ENCODE measurements at regions not wholly inside any gene's neighbourhood (a gene's known extent, or its start where the extent isn't known, plus 50 kb on each side); places are given as distances from the start of the nearest gene placed in this dataset.
A peak's percentile ranks its signal among the peaks of the same experiment; 100 is the strongest.

DNA sequence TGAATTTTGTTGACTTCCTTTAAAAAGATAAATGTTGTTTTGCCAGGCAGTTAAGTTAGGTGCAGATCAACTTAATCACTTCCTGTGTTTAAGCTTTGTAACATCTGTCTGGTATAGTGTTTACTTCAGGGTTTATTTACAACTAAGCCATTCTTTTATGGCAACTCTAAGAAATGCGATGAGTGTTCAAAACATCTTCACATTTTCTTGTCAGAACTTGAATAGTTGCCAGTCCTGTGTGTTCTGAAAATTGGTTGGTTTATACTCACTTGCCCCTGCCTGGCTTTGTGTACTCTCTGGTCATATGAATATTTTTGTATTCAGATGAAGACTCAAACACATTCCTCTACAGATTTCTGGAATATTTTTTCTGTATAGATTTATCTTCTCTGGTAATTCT, 327.2 kb downstream of the MDFIC start:
- no peaks in the 10 kb centered on the region for H3K27me3 ChIP-seq (ENCODE audit: control insufficient read depth, insufficient read depth, low read length)
- no peak overlapping the region for H3K9ac ChIP-seq (ENCODE audit: low read length)
- no peak overlapping the region for H3K4me3 ChIP-seq (ENCODE audit: low read length)

DNA sequence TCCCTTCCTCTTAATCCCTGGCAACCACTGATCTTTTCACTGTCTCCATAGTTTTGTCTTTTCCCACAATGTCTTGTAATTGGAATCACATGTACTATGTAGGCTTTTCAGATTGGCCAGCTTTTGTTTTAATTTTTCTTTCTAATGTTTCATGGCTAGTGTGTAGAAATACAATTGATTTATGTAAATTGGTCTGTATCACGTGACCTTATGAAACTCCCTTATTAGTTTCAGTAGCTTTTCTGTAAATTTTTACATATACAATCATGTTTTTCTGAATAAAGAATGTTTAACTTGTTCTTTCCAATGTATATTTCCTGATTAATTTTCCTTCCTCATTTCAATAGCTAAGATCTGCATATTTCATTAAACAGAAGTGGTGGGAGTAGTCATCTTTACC, 319.3 kb downstream of the MDFIC start:
- no peak overlapping the region for H3K4me3 ChIP-seq (ENCODE audit: low read length)
- H3K27me3 ChIP-seq (ENCODE audit: control insufficient read depth, insufficient read depth, low read length) = no peaks in the 10 kb centered on the region
- no peaks in the 10 kb centered on the region for H3K36me3 ChIP-seq (ENCODE audit: control insufficient read depth, insufficient read depth, low read length)
- no peaks in the 10 kb centered on the region for H3K4me1 ChIP-seq (ENCODE audit: control insufficient read depth, insufficient read depth, low read length)
- H3K9ac ChIP-seq (ENCODE audit: low read length) = no peak overlapping the region
- H3K27ac ChIP-seq (ENCODE audit: low read depth, low read length) = no peak overlapping the region

More for the DNA sequence above, 327.2 kb downstream of the MDFIC start:
- Histone ChIP-seq H3K36me3 (ENCODE audit: control insufficient read depth, insufficient read depth, low read length) (no peaks in the 10 kb centered on the region), H3K4me1 (ENCODE audit: control insufficient read depth, insufficient read depth, low read length) (no peaks in the 10 kb centered on the region), H3K27ac (ENCODE audit: low read depth, low read length) (no peak overlapping the region)

DNA sequence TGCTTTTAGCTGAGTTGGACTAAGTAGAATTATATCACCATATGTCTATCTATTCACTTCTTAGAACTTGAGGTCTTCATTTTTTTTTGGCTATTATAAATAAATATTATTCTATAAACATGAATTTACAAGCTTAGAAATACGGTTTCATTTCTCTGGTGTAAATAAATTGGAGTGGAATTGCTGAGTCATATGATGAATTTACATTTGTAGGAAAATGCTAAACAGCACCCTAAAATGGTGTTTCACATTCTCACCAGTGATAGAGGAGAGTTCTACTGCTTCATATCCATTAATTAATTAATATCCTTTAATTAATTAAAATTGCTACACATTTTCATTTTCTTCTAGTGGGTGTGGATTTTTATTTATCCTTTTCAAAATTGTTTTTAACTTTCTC, 318.3 kb downstream of the MDFIC start:
- Histone ChIP-seq H3K9ac (ENCODE audit: low read length) (no peak overlapping the region), H3K27me3 (ENCODE audit: control insufficient read depth, insufficient read depth, low read length) (no peaks in the 10 kb centered on the region), H3K4me1 (ENCODE audit: control insufficient read depth, insufficient read depth, low read length) (no peaks in the 10 kb centered on the region), H3K4me3 (ENCODE audit: low read length) (no peak overlapping the region), H3K36me3 (ENCODE audit: control insufficient read depth, insufficient read depth, low read length) (no peaks in the 10 kb centered on the region), H3K27ac (ENCODE audit: low read depth, low read length) (no peak overlapping the region)

DNA sequence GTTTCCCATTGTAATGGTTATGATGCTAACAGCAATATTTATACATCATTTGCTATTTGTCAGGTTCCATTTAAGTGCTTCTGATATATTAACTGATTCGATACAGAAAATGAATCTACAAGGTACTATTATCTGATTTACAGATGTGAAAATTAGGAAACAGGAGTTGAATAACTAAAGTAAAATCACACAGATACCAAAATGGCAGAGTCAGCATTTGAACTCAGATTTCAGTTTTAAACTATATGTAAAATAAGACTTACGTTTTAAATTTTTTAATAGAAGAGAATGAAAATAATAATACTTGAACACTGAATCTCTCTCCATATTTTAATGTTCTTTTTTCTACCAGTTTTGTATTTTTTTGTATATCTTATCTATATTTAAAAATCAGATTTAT, 313.2 kb downstream of the MDFIC start:
- H3K9ac ChIP-seq (ENCODE audit: low read length) = no peak overlapping the region
- no peaks in the 10 kb centered on the region for H3K4me1 ChIP-seq (ENCODE audit: control insufficient read depth, insufficient read depth, low read length)
- H3K27ac ChIP-seq (ENCODE audit: low read depth, low read length) = no peak overlapping the region
- no peaks in the 10 kb centered on the region for H3K27me3 ChIP-seq (ENCODE audit: control insufficient read depth, insufficient read depth, low read length)
- H3K4me3 ChIP-seq (ENCODE audit: low read length) = no peak overlapping the region
- no peaks in the 10 kb centered on the region for H3K36me3 ChIP-seq (ENCODE audit: control insufficient read depth, insufficient read depth, low read length)

DNA sequence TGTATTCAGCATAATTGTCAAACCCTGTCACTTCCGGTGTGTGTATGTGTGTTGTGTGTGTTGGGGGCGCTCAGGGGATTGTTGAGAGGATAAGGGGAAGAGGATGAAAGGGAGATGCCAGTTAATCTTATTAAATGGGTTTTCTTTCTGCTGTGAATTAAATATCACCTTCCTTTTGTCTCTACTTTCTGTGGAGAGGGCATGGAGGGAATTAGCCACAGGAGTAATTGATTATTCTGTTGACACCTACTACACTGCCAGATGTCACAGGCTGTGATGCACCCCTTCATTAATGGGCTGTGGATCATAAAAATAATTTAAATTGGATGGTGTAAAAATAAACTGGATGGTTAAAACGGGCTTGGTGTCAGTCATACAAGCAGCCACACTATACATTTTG, 311.9 kb downstream of the MDFIC start:
- no peak overlapping the region for H3K4me3 ChIP-seq (ENCODE audit: low read length)
- H3K27ac ChIP-seq (ENCODE audit: low read depth, low read length) = no peak overlapping the region
- H3K27me3 ChIP-seq (ENCODE audit: control insufficient read depth, insufficient read depth, low read length) = no peaks in the 10 kb centered on the region
- H3K9ac ChIP-seq (ENCODE audit: low read length) = no peak overlapping the region
- no peaks in the 10 kb centered on the region for H3K4me1 ChIP-seq (ENCODE audit: control insufficient read depth, insufficient read depth, low read length)
- no peaks in the 10 kb centered on the region for H3K36me3 ChIP-seq (ENCODE audit: control insufficient read depth, insufficient read depth, low read length)

DNA sequence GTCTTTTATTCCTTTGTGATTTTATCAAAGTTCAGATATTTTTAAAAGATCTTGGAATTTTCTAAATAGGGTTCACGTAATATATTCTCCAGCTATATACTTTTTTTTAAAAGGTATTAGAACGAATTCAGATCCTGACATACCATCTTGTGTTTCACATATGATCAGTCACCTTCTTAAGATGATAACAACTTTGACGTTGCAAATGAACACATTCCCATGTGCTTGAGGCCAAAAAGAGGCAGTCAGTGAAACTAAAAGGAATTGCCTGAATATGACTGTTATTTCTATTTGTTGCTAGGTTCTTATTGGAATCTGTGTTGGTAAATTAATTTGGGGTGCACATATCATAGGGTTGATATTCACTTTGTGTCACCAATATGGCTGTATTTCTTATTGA, 310.1 kb downstream of the MDFIC start:
- Histone ChIP-seq H3K4me3 (ENCODE audit: low read length) (no peak overlapping the region), H3K9ac (ENCODE audit: low read length) (no peak overlapping the region), H3K36me3 (ENCODE audit: control insufficient read depth, insufficient read depth, low read length) (no peaks in the 10 kb centered on the region), H3K4me1 (ENCODE audit: control insufficient read depth, insufficient read depth, low read length) (no peaks in the 10 kb centered on the region), H3K27ac (ENCODE audit: low read depth, low read length) (no peak overlapping the region), H3K27me3 (ENCODE audit: control insufficient read depth, insufficient read depth, low read length) (no peaks in the 10 kb centered on the region)

DNA sequence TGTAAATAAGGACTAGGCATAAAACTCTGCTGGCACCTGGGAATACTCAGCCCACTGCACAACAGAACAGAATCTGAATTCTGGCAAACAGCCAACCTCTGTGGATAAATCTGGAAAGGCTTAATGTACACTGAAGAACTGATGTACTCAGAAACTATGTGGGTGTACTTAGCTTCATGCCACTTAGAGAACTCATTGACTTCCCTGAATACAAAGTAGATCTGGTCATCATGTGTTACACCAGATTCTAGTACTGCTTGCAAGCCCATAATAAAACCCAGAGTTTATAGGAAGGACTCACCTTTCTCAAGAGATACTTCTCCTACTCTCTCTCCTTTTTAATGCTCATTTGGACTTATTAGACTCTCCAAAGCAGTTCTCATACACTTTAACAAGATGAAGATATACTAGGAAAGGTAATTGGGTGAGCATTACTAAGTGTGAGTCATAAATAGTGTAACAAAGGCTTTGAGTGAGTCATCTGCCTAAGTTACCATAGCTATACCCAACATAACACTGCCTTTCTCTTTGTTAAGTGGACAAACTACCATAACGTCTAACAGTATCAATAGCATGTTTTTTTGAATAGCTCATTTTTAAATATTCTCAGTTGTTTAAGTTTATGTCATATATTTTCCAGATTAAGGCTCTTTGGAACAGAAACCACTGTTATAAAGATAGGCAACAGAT, 309.1 kb downstream of the MDFIC start:
- H3K27me3 ChIP-seq (ENCODE audit: control insufficient read depth, insufficient read depth, low read length) = no peaks in the 10 kb centered on the region
- H3K4me1 ChIP-seq (ENCODE audit: control insufficient read depth, insufficient read depth, low read length) = no peaks in the 10 kb centered on the region
- no peak overlapping the region for H3K4me3 ChIP-seq (ENCODE audit: low read length)
- H3K9ac ChIP-seq (ENCODE audit: low read length) = no peak overlapping the region
- peak overlapping the region; percentile 65 for H3K27ac ChIP-seq (ENCODE audit: low read depth, low read length)
- H3K36me3 ChIP-seq (ENCODE audit: control insufficient read depth, insufficient read depth, low read length) = no peaks in the 10 kb centered on the region

DNA sequence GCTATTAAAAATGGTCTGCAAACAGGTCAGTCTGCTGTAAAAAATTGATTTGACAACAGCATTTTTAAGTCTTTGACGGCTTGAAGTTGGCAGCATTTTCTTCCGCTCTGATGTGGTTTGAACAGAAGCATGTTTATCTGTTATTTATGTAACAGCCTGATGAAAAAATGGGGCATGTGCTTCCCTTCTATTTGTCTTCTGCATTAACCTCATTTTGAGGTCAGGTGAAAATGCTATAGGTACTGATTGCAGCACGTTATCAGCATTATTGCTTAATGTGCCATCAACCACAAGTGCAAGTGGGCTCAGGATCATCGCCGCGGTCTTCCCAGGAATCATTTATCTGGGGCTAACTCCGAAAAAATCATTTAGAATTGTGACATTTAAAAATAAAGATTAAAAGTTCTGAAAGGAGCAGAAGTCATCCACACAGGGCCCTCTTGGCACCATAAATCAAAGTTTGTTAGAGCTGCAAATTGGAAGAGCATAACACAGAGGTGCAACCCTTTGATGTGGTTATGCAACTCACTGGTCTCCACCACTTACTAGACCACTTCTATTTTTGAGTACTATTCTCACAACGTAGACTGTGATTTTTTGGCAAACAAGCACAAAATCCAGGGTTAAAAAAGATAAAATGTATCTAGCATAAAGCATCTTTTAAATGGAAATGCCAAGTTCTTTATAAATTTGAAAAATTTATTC, 307.7 kb downstream of the MDFIC start:
- Histone ChIP-seq H3K27me3 (ENCODE audit: control insufficient read depth, insufficient read depth, low read length) (no peaks in the 10 kb centered on the region), H3K9ac (ENCODE audit: low read length) (no peak overlapping the region), H3K27ac (ENCODE audit: low read depth, low read length) (no peak overlapping the region), H3K4me1 (ENCODE audit: control insufficient read depth, insufficient read depth, low read length) (no peaks in the 10 kb centered on the region), H3K4me3 (ENCODE audit: low read length) (no peak overlapping the region), H3K36me3 (ENCODE audit: control insufficient read depth, insufficient read depth, low read length) (no peaks in the 10 kb centered on the region)

DNA sequence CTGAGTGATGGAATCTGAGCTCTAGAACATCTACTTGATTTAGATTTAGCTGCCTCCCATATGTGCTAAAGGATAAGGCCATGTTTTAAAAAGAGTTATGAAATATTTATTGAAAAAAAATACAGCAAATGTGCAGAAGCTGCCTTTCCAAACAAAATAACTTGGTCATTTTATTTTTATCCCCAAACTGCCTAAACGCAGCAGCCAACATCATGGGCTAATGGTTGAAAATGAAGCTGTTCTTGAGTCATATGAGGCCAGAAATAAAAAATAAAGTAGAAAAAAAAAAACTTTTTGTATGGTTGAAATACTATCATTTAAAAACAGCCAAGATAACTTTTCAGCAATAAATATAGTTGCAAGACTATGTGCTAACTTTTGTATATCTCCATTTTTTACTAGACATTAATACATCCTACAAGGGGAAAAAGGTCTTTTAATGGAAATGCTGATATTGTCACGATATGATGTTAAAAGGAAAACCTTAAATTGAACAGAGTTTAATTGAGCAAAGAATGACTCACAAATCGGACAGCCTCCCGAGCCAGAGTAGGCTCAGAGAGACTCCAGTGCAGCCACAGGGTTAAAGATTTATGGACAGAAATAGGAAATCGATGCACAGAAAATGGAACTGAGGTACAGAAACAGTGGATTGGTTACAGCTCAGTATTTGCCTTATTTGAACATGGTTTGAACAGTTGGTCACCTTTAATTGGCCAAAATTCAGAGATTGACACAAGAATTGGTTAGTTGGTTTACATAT, 305.8 kb downstream of the MDFIC start:
- no peak overlapping the region for H3K9ac ChIP-seq (ENCODE audit: low read length)
- no peaks in the 10 kb centered on the region for H3K27me3 ChIP-seq (ENCODE audit: control insufficient read depth, insufficient read depth, low read length)
- H3K4me3 ChIP-seq (ENCODE audit: low read length) = no peak overlapping the region
- no peak overlapping the region for H3K27ac ChIP-seq (ENCODE audit: low read depth, low read length)
- no peaks in the 10 kb centered on the region for H3K36me3 ChIP-seq (ENCODE audit: control insufficient read depth, insufficient read depth, low read length)
- H3K4me1 ChIP-seq (ENCODE audit: control insufficient read depth, insufficient read depth, low read length) = no peaks in the 10 kb centered on the region

DNA sequence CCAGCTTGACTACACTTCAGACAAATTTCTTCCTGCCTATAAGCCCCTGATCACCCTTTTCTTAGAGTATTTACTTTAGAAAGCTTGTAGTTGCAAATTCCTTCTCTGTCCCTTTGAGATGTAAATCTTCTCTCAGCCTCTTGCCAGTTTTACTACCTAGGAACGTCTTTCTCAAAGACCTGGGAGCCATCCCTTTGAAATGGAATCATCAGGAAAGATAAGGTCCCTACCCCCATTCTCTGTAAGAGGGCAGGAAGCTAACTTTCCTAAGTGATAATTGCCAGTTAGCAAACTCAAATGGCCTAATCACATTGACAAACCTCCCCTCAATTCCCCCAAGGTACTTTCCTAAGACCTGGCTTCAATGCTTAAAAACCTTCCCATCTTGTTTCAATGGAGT, 304.5 kb downstream of the MDFIC start:
- no peaks in the 10 kb centered on the region for H3K36me3 ChIP-seq (ENCODE audit: control insufficient read depth, insufficient read depth, low read length)
- H3K27ac ChIP-seq (ENCODE audit: low read depth, low read length) = no peak overlapping the region

DNA sequence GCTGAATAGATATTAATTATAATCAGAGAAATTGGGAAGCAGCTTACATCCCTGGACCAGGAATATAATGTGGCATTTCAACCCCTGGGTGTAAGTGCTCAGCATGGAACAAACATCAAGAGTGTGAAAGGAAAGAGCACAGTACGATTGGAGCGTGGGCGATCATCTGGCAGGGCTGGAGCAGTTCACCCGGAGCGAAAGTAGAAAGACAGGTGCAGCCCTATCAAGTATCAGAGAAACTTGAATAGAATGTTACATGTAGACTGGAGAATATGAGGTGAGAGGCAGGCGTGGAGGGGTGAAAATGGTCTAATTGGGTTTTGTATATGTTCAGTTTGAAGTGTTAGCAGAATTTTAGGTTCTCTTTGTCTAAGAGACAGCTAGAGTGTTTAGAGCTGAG, 303.0 kb downstream of the MDFIC start:
- Histone ChIP-seq H3K4me1 (ENCODE audit: control insufficient read depth, insufficient read depth, low read length) (no peaks in the 10 kb centered on the region), H3K27ac (ENCODE audit: low read depth, low read length) (no peak overlapping the region), H3K4me3 (ENCODE audit: low read length) (no peak overlapping the region), H3K36me3 (ENCODE audit: control insufficient read depth, insufficient read depth, low read length) (no peaks in the 10 kb centered on the region), H3K27me3 (ENCODE audit: control insufficient read depth, insufficient read depth, low read length) (no peaks in the 10 kb centered on the region), H3K9ac (ENCODE audit: low read length) (no peak overlapping the region)

More for the DNA sequence above, 304.5 kb downstream of the MDFIC start:
- no peaks in the 10 kb centered on the region for H3K27me3 ChIP-seq (ENCODE audit: control insufficient read depth, insufficient read depth, low read length)
- H3K4me3 ChIP-seq (ENCODE audit: low read length) = no peak overlapping the region
- no peak overlapping the region for H3K9ac ChIP-seq (ENCODE audit: low read length)
- no peaks in the 10 kb centered on the region for H3K4me1 ChIP-seq (ENCODE audit: control insufficient read depth, insufficient read depth, low read length)

DNA sequence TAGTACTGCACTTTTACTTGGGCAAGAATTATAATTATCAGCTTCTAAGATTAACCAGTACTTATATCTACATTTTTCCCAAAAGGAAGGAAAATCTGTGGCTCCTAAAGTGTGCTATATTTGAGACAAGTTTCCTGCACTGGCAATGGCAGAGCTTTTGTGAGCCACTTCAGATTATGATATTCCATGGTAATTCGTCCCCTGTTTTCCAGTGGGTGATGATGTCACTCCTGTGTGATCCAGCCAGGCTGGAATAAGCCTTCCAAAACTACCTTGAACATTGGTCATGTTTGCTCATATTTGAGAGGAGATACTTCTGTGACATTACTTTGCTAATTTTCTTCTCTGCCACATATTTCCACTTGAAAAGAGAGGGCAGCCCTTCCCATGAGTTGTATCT, 302.1 kb downstream of the MDFIC start:
- no peak overlapping the region for H3K4me3 ChIP-seq (ENCODE audit: low read length)
- H3K36me3 ChIP-seq (ENCODE audit: control insufficient read depth, insufficient read depth, low read length) = no peaks in the 10 kb centered on the region
- no peak overlapping the region for H3K27ac ChIP-seq (ENCODE audit: low read depth, low read length)
- no peaks in the 10 kb centered on the region for H3K4me1 ChIP-seq (ENCODE audit: control insufficient read depth, insufficient read depth, low read length)
- no peak overlapping the region for H3K9ac ChIP-seq (ENCODE audit: low read length)
- no peaks in the 10 kb centered on the region for H3K27me3 ChIP-seq (ENCODE audit: control insufficient read depth, insufficient read depth, low read length)
